SIG-M5 treated with dmso at 0.1 percent for 504 hours (cell line): ENCODE measurements at regions not wholly inside any gene's neighbourhood (a gene's known extent, or its start where the extent isn't known, plus 50 kb on each side); places are given as distances from the start of the nearest gene placed in this dataset.
"Not testable (repeated sequence)": the region's sequence is repeated elsewhere in the genome, so short reads cannot be mapped to it uniquely, and the experiment has no call there.

Source experiments
- DNase-seq: peaks from one replicate; lab custom pipeline; 2025; ENCODE audit not compliant: unreplicated experiment; lab: John Stamatoyannopoulos, UW

DNA sequence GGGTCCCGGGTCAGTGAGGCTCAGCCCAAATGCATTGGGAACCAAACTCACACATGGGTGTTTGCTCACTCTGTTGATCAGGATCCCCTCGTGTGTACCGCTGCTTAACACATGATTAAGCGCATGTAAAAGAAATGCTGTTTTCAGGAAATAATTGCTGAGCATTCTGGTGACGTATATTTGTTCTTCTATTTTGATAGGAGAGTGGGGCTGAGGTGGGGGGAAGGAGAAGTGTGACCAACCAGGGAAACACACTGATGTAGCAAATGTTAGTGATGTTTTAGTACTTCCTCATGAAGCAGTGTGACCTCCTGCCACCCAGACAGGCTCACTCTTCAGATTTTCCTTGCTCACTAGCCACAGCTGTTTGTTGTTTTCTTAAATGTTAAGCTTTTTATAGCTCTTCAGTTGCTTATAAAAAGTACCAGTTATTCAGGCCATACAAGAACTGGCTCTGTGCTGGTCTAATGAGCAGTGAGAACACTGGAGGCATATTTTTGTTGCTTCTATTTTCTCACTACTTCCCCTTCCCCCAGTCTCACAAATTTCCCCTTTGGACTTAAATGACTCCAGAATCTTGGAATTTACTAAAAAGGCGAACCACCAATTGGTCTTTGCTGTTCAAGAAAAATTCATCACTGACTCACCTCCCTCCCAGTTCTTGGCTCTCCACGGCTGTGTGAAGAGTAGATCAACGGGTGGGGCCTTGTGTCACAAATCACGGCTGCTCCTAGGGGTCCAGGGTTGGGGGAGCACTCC, 79.2 kb upstream of the BACH2 start:
- DNase-seq = no peak

DNA sequence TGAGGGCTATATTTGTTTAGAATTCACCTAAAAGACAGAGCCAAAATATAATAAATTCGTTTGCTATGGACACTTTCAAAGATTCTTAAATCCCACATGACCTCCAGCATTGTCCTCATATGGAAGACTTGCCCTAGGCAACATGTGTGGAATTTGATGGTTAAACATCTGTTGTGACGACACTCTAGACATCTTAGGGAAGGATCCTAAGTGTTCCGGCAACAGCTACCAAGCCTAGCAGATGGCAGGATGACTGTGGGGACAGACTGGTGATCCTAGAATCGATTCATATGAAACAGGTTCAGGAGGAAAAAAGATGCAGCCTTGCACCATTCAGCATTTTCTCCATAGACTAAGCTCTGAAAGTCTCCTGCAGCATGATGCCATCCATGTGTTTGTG, 77.6 kb upstream of the BACH2 start:
- no peak for DNase-seq

DNA sequence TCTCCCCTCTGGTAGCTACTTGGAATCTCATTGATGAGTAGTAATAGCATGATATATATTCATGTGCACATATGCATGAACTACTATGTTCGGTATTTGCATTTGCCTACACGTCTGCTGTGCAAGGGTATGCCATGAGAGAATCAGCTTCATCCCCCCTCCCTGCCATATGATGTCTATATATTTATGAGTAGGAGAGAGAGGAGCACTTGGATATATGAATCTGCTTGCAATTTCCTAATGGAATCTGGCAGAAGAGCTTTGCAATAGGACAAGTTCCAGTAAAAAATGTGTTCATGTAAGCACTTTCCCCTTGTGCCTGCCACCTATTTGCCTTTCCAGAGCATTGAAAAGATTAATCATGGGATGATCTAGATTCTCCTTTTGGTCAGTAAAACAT, 76.2 kb upstream of the BACH2 start:
- DNase-seq = no peak

DNA sequence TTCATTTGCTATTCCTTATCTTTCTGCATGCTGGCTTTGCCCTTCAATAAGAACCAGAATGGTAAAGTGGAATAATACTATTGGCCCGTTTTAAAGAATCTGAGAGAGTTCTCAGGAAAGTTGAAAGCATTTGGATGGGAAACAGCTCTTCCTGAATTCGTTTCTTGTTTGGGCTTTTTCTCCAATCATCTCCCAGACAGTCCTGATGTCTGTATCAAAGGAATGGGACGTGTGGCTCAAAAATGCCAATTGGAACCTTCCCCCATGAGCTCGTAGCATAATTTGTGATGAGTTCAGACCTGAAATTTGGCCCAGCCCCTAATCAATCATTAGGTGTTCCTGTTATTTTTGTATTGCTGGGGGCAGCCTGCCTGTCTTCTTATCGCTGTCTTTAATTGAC, 75.8 kb upstream of the BACH2 start:
- no peak for DNase-seq

DNA sequence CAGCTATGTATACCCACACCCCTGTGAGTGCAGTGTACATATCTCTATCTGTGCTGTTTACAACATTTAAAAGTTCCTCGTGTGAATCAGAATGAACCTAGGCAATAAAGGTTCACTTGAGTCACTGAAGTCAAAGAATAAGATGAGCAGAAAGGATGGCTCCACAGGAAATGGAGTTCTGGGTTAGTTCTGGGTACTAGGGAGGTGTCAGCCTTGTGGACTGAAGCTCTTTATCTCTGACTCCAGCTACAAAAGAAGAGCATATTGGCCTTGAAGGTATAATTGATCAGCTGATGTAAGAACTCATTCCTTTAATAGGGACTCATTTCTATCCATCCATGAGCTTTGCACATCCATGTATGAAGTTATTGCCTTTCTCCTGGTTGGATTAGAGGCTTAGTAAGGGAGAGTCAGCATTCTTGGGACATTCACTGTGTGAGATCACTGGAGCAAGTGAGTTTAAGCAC, 73.9 kb upstream of the BACH2 start:
- no peak for DNase-seq

DNA sequence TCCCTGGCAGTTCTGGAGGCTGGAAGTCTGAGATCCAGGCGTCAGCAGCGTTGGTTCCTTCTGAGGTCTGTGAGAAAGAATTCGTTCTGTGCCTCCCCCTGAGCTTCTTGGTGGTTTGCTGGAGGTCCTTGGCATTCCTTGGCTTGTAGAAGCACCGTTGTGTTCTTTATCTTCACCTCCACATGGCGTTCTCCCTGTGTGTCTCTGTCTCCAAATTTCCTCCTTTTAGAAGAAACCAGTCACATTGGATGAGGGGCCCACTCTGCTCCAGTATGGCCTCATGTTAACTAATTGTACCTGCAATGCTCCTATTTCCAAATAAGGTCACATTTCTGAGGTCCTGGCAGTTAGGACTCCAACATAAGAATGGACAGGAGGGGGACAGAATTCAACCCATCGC, 73.0 kb upstream of the BACH2 start:
- no peak for DNase-seq

DNA sequence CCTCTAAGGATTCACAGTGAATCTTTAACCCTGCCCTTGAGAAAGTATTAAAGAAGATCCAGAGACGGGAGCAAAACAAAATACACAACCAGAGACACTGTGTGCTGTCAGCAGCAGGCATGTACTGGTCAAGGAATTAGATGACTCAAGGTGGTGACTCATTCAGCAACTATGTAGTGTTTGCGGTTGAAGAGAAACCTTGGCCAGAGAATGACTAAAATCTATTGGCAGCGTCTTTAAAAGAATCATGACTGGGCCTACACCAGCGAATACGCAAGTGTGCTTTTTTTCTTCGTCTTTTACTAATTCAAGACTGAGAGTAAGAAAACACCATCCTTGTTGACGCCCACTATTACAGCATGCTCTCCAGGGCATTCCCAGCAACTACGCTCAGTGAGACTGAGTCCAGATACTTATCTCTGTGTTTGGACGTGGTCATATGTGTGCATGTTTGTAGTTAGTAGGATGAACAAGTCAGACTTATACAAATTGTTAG, 72.4 kb upstream of the BACH2 start:
- peak; percentile 82 for DNase-seq

DNA sequence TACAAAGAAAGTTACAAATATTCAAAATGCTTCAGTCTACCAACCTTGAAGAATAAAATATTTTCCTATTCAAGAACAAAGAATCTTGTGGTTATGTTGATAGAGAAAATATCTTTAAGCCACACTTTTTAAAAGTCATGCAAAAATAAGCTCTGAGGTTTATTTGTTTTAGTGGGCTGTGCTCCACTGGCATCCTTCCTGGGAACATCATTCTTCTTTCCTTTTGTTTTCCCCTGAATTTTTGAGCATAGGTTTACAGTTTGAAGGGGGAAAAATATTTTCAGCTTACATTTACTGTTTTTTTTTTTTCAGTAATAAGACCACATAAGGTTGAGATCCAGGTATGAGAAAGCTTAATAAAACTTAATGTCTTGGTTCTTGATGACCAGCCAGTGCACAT, 72.0 kb upstream of the BACH2 start:
- no peak for DNase-seq

DNA sequence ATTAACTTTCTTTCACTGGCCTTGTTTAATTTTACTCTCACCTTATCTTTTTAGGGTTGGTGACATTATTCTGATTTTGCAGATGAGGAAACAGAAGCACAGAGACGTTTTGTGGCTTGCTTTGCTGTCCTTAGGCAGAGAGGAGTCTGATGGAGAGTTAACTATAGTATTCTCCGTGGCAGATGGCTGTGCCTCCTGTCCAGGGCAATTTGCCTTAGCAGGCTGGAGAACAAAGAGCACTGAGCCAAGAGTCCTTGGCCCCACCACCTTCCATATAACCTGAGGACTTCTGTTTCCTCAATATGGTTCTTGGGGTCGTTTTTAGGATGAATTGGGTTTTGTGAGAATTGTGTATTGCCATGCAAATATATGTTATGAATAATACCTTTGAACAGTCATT, 71.4 kb upstream of the BACH2 start:
- DNase-seq = no peak

DNA sequence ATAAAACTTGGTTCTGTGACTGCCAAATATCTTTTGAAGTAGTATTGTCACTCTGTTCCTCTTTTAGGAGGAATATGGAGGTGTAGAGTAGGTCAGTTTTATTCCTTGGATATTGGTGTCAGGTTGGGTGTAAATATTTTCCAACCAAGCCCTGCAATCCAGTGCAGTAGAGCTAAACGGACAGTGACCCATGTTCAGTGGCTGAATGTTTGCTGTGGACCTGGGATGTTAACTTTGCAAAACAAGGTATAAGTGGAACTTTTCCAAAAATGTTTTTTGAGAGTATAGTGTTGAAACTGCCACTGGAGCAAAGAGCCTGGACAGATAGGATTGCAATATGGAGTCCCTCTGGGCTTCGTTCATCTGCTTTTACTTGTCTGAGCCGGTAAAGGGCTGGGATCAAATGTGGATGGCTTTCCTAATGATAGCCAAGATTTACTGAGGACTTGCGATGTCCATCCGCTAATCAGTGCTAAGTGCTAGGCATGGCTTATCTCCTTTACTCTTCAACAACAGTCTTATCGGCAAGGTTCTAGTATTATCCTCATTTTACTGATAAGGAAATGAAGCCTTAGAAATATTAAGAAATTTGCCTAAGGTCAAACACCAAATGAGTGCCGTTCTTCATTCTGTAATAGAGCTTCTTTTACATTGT, 69.0 kb upstream of the BACH2 start:
- no peak for DNase-seq

DNA sequence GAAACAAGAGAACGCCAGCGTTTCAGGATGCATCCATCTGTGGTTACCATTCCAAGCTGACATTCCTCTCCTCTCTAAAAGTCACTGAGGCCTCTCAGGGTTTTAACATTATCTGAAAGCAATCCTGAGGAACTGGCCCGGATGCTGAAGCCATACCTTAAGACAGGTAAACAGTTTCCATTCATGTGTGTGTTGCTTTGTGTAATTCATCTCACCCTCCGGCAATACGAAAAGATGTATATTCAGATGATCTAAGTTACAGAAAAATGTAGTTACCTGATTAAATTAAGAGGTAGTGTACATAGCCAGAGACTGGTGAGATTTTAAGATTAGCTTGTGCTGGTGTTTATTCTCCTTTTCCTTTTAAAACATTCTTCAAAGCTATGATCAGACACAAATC, 68.4 kb upstream of the BACH2 start:
- DNase-seq = no peak

DNA sequence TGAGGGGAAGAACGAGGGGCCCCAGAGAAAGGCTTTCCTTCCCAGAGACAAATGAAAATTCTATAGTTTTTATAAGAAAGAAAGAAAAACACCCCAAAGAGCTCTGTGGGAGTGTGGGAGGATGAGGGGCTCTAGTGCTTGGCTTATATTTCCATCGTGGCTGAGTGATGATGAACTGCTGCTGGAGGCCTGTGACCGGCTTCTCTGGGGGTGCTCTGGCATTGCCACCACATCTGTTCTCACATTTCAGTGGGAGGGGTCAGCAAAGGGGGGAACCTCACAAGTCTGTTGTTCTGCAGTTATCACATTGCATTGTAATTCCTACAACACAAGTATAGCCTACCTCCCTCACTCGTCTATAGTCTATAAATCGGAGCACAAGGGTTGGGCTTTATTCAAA, 67.6 kb upstream of the BACH2 start:
- DNase-seq = no peak

DNA sequence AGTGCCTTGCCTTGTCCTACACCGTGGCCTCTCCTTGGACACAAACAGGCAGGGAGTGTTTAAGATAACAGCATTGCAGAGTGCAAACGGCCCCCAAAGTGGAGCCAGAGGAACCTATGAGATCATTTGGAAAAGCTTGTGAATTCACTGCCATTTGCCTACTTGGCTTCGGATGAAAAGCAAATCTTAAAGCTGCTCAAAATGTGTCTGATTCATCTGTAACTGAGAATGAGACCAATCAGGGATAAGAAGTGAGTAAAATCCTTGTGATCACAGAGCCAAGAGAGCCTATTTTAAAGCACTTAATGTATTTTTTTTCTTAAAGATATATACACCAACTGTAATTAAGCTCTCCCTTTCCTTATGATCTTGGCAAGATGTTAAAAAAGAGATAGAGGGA, 65.7 kb upstream of the BACH2 start:
- no peak for DNase-seq

DNA sequence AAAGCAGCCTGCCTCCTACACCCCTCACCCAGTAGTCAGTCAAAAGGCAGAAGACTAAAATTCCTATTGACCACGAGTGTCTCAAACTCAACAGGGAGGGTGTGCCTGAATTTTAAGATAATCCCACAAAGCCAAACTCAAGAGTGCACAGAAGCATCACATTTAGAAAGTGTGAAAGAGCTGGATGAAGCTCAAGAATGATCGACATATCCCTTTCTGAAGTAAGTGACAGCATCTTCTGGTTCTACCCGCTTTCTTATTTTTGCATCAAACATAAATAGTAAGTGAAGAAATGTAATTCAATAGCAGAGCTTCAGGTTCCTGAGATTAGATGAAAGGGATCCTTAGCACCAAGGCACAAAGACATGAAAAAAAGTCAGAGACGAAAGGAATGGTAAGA, 64.5 kb upstream of the BACH2 start:
- DNase-seq = no peak

DNA sequence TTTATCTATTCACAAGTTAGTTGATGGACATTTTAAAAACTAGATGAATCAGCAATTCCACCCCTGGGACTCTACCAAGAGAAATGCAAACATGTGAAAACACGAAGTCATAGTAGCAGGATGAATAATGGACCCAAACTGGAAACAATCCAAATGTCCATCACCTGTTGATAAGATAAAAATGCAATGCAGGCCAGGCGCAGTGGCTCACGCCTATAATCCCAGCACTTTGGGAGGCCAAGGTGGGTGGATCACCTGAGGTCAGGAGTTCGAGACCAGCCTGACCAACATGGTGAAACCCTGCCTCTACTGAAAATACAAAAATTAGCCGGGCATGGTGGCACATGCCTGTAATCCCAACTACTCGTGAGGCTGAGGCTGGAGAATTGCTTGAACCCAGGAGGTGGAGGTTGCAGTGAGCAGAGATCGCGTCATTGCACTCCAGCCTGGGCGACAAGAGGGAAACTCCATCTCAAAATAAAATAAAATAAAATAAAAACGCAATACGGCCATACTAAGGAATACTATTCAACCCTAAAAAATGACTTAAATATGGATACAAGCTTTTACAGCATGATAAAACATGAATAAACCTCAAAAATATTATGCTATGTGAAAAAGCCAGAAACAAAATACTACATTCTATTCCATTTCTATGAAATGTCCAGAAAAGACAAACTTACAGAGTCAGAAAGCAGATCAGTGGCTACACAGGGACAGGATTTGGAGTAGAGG, 61.6 kb upstream of the BACH2 start:
- not testable (repeated sequence) for DNase-seq

DNA sequence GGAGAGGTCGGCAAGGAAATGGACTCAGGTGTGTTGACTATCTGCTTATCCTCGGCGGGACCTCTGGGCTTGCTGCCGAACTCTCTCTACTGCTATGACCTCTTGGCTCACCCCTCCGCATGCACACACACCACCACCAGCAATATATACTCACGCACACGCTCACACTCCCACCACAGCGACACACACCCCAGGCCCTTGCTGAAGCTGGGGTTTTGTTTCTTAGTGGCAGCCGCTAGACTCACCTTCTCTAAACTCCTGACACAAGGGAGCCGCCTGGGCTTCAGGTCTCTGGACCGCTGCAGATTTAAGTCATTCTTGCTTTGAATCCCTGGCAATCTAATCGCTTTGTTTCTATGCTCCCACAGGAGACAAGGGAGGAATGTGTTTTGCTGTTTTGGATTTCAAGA, 59.4 kb upstream of the BACH2 start:
- no peak for DNase-seq

DNA sequence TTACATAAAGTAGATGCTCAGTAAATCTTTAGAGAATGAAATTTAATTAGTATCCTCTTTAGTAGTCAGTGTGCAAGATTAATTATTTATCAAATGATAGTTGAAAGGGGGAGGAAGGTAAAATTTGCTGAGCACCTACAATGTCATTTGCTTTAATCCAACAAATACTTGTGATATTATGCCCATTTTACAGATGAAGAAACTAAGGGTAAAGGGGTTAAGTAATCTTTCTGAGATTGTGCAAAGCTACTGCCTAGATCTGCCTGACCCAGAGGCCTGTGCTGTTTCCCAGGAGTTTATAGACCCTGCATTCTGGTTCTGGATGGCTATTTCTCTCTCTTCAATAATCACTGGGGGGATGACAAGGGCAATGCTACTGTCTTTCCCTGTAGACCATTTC, 58.3 kb upstream of the BACH2 start:
- DNase-seq = no peak

DNA sequence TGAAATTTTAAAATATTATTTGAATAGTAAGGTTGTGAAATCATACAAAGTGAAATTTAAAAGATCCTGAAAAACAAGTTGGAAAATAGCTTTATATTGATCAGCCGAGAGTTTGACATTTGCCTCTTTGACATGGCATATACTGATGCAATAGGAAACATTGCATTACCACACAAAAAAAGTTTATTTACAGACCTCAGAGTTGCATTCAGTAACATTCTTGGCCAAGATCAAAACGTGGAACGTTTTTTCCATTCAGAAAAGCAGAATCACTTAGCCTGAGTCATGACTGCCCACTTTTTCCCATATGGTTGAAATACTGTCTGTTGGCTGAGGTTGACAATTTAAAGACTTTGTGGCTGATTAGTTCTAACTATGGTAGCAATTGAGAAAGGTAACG, 55.1 kb upstream of the BACH2 start:
- DNase-seq = peak; percentile 19

DNA sequence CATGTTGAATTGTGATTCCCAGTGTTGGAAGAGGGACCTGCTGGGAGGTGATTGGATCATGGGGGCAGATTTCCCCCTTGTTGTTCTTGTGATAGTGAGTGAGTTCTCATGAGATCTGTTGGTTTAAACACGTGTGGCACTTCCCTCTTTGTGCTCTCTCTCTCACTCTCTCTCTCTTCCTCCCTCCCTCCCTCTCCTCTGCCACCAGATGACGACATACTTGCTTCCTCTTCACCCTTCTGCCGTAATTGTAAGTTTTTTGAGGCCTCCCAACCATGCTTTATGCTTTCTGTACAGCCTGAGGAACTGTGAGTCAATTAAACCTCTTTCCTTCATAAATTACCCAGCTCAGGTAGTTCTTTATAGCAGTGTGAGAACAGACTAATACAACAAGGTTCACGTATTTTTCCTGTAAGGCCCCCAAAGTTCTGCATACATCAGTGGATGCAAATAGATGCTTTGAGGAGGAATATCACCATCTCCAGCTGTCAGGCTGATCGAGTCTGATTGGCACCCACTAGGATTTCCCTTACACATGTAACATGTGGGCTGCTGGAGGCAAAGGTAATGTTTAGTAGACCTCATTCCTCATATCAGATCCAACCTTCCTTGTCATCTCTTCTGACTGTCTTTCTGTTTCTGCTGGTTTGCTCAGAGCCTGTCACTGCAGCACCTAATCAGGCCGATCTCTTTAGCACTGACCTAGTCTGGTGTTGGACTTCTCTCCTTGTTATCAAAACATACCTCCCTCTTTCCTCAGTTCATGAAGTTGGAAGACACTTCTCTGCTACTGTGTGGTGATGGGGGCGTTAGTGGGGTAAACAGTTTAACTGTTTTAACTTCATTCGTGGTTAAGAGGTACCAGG, 54.3 kb upstream of the BACH2 start:
- peak; percentile 91 for DNase-seq

DNA sequence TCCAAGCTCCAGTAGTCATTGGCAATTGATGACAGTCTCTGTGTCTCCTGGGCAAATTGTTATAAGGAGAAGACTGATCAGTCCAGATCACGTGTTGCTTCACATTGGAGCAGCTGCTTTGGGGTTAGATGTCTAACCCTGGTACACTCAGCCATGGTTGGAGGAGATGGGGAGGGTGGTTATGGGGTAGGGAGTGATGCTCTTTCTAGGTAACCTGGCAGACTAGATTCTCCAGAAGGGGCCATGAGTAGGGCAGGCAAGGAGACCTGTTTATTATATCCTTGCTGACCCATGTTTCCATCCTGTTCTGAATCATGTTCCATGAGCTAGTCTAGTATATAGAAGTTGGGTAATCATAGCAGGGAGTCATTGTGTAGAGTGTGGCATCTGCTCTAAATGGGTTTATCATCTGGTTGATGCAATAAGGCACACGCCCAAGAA, 50.8 kb upstream of the BACH2 start:
- peak; percentile 2 for DNase-seq

DNA sequence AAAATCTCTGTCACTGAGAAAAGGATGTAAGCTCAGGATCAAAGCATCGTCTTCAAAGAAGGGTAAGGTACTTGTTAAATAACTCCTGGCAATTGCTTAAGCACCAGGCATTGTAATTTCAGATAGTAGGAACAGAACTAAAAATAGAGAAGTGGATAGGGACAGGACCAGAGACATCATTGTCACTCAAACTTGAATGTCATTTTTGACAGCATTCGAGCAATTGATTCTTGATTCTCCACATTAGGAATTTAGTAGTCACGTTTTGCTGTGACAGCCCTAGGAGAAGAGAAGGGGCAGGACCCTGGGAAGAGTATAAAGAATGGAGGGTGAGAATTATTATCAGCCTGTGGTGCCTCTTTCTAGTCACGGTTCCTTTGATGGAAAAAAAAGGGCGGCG, 50.1 kb upstream of the BACH2 start:
- DNase-seq = no peak
